Glomerular visceral epithelial cell (primary cell): ENCODE measurements at regions not wholly inside any gene's neighbourhood (a gene's known extent, or its start where the extent isn't known, plus 50 kb on each side); places are given as distances from the start of the nearest gene placed in this dataset.
"Not testable (repeated sequence)": the region's sequence is repeated elsewhere in the genome, so short reads cannot be mapped to it uniquely, and the experiment has no call there.

Experiments used
- DNase-seq: peaks from one replicate; pipeline ENCODE4 v3.0.0-alpha.2; 2016; ENCODE audit errors: extremely low spot score

DNA sequence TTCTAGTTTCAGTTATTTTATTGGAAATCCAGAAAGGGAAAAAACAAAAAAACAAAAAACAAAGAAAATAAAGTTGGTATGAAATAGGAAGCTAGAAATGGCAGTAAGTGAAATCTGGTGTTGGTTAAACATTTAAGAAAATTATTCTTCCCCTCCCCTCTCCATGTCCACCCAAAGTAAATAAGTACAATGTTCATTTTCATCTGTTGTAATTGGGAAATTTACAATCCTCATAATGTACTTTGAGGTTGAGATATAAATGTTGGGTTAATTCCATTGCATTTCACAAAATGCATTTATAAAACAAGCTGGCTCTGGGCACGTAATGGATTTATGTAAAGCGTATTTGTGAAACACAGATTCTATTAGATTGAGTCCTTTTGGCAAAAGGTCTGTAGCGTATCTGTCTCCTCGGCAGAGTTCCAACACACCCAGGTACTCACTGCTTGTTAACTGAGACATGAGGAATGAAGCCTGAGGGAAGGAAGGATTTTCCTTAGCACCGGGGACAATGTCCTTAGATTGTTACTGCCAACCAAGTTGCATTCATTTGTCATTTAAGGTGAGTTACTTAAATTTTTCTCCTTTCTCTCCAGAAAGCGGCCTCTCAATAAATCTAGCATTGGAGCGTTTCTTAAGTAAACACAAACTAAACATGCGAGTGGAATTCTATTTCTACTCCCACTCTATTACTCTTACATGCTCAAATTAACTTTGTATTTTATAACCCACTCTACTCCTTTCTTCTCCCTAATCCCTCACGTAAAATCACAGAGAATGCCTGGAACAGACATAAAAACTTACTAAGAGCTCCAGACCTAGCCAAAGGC lies 912.3 kb upstream of the WWC1 start:
- no peak for DNase-seq

DNA sequence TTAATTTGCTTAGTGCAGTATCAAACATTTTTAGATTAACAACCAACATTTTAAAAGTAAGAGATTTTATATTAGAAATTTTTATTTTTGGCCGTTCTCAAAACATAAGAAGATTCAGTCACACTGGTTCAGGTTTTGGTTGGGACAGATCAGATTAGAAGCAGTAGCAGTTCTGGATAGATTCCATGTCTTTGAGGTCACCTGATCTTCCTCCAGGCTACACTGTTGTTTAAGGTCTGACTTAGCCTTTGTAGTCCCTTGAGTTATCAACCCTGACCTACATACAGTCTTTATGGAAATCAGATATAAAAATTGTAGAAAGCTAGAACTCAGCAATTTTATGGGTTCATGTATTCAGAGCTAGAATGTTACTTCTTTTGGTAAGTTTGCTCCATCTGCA lies 910.0 kb upstream of the WWC1 start:
- DNase-seq = no peak

DNA sequence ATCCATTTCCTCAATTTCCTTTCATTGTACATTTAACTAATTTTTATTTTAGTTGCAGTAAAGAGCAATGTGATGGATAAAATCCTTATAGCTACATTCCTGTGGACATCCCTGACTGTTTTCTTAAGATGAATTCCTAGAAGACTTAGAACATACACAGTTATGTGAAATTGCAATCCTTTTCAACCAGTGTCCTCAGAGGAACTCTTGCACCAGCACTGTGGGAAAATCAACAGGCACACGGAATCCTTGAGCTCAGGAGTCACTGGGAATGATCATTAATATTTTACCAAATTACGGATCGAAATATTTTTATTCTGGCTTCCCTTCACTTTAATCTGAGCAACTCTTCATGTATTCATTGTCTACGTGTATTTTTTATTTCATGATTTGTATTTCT lies 901.9 kb upstream of the WWC1 start:
- no peak for DNase-seq

DNA sequence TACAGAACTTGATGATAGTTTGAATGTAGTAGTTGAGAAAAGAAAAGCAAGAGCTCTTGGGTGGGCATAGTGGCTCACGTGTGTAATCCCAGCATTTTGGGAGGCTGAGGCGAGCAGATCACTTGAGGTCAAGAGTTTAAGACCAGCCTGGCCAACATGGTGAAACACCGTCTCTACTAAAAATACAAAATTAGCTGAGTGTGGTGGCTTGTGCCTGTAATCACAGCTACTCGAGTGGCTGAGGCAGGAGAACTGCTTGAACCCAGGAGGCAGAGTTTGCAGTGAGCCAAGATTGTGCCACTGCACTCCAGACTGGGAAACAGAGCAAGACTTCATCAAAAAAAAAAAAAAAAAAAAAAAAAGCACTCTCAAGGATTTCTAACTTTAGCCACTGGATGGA lies 900.2 kb upstream of the WWC1 start:
- not testable (repeated sequence) for DNase-seq

DNA sequence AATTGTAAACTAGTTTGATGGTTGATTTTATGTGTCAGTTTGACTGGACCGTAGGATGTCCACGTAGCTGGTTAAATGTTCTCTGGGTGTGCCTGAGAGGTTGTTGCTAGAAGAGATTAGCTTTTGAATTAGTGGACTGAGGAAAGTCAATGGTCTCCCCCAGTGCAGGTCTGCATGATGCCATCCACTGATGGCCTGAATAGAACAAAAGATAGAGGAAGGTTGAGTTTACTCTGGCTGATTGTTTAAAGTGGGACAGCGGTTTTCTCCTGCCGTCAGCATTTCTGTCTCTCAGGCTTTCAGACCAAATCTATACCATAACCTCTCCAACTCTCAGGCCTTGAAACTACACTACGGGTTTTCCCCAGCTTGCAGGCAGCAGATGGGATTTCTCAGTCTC lies 899.2 kb upstream of the WWC1 start:
- DNase-seq = no peak

DNA sequence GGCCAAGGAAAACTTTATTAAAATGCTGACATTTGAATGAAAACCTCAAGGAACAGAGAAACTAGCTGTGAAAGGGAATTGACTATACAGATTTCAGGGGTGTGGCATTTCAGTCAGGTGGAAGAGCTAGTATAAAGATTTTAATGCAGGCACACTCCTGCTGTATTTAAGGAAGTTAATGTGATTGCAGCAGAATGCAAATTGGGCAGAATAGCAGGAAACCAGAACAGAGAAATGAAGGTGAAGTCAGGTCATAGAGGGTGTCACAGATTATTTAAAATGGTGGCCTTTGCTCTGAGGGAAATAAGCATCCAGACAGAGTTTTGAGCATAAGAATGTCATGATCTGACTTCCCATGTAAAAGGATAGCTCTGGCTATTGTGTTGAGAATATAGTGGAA lies 898.1 kb upstream of the WWC1 start:
- DNase-seq = no peak

DNA sequence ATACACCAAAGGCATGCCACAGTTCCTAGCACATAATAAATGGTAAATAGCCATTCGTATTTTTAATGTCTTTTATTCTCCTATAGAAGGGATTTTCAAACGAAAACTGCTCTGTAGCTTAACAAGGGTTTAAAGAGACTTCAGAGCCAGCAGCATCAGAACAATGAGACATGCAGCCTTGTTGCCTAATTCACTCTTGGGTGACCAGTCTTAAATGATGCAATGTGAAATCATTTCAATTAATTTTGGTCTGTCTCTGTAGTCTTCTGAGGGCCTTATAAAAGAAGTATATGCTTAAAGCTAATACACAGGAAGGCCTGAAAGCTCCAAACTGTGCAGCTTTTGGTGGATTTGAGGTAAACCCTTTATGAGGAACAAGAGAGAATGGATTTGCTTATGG lies 888.8 kb upstream of the WWC1 start:
- DNase-seq = no peak

DNA sequence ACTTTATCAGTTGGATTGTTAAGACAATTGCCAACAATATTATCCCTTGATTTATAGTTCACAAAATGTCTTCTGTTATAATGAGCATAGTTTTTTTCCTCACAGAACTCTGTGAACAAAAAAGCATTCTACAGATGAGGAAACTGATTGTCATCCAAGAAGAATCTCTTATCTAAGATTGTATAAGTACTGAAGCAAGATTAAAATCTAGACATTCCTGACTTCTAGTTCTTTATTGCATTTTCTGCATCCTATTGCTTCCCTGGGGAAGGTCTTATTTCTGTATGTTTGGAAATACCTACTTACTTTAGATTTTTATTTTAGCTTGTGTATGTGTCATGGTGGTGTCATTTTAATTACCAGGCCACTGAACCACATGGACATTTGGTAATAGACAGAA lies 884.9 kb upstream of the WWC1 start:
- DNase-seq = no peak

DNA sequence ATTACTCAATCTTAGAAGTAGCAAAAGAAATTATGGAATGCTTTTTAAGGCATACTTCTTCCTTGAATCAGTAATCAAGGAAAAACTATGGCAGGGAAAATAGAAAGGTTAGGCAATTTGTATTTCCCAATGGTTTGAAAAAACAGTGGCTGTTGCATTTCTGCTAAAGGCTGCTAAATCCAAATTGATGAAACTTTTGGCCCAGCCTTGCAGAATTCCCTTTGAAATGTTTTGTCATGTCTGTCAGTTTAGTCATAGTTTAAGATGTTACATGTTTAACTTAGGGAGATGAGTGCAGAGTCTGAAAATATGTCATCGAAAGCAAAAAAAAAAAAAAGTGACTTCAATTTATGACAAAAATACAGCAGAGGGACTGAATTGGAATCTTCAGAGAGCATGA lies 878.9 kb upstream of the WWC1 start:
- DNase-seq = no peak

DNA sequence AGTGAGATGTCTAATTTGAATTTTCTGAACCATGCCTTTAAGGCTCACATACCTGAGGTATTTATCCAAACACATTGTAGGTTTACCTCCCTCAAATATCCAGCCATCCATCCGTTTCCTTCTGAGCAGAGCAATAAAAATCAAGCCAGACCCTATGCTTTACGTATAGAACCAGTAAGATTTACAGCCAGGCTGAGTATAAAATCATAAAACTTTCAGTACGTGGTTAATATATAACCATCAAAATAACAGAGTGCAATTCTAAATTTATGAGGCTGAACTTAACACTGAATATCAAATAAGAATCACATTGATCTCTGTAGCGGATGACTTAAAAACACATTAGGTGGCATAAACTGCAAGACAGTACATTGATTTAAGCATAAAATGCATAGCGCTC lies 877.9 kb upstream of the WWC1 start:
- no peak for DNase-seq

DNA sequence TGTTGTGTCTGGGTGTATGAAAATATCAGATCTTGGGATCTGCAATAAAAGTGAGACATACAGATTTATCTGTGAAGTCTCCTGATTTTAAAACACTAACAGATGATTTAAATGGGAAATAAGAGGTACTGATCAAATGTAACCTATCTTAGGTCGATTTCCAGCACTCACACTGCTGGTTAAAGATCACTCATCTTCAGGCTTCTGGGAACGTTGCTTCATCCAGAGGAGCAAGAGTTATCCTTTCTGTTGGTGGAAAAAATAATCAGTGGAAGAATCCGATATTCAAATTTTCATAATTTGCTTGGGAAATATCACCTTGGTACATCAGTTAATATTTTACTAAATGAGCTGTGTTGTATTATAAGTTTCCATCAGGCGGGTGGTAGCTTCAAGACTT lies 876.8 kb upstream of the WWC1 start:
- no peak for DNase-seq

DNA sequence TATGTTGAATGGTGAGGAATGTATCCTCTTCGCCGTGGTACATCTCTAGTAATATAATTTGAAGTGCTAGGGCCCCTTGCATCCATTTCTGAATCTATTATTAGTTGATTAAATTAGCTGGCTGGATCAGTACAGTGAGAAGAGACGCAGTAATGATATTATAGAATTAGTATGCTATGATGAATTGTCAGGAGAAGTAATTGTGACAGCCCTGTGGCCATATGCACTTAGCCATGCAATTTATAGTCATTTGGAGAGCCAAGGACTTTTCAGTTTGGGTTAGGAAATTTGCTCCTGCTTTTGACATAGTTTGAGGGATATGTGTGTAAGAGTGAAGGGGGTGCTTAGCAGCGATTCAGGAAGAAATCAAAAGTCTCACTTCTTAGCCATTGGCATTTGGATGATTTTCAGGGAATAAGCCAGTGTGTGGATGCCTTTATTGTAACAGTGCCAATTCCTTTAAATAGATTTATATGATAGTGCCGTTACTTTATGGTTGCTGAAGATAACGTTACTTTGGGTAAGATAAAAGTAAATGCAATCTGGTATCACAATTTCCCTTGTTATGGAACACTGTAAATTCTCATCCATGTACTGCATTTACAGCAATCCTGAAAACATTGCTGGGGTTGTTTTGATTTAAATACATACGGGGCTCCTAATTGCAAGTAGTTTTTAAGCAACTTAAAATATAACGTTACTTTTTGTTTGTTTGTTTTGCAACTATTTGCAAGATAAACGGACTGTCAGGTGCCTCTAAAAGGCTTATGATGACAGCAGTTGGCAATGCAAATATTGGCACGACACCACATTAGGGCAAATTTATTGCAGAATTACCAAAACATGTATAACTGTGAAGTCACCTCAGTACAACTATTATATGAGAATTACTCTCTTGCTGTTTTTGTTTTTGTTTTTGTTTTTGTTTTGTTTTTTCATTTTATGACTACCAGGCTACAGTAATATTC lies 875.4 kb upstream of the WWC1 start:
- DNase-seq = no peak

DNA sequence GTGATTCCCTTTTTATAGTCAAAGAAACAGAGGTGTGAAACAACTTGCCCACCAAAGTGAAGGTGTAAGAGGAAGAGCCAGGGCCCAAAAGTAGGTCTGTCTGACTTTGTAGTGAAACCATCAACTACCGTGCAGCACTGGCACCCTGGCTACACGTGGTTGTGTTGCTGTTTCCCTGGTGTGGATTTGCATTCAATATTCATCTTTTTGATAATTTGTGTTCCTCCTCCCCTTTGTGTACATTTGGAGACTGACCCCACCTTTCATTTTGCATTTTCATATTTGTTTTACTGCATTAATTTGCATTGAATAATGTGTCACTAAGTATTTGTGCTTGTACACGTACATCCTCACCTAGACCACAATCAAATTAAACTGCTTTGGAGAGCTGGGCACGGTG lies 873.8 kb upstream of the WWC1 start:
- no peak for DNase-seq

DNA sequence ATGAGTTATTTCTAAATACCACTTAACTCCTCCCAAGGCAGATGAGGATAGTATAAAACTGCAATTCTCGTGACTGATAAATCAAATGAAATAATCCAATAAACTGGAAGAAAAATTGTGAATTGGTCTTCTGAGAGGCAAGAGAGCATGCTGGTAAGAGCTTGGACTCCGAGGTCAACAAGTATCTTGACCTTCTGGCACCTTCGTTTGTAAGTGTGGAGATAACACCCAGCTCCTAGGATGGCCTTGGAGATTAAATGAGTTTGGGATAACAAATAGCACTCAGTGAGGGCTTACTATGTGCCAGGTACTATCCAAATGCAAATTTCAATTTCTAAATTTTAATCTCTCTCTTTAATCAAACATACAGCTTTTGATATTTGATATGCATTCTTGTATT lies 866.3 kb upstream of the WWC1 start:
- DNase-seq = no peak

DNA sequence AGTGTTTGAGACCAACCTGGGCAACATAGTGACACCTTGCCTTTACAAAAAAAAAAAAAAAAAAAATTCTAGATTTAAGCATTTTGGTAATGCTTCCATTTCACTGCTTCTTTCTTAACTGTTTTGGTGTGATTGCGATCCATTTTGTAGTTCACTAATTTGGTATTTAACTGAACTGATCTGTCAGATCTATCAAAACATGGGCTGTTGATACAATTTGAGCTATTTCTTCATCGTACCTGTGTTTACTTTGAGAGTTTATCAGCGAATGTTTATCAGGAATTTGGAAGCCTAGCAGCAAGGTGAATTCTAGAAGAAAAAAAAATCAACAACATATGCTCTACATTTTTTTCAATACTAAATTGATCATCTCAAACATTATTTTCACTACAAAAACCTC lies 864.9 kb upstream of the WWC1 start:
- no peak for DNase-seq

DNA sequence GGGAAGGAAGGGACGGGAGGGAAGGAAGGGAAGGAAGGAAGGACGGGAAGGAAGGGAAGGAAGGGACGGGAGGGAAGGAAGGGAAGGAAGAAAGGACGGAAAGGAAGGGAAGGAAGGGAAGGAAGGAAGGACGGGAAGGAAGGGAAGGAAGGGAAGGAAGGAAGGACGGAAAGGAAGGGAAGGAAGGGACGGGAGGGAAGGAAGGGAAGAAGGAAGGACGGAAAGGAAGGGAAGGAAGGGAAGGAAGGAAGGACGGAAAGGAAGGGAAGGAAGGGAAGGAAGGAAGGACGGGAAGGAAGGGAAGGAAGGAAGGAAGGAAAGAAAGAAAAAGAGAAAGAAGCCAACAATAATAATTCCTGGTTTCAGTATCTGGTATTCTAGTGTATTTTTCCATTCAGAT lies 863.8 kb upstream of the WWC1 start:
- DNase-seq = not testable (repeated sequence)

DNA sequence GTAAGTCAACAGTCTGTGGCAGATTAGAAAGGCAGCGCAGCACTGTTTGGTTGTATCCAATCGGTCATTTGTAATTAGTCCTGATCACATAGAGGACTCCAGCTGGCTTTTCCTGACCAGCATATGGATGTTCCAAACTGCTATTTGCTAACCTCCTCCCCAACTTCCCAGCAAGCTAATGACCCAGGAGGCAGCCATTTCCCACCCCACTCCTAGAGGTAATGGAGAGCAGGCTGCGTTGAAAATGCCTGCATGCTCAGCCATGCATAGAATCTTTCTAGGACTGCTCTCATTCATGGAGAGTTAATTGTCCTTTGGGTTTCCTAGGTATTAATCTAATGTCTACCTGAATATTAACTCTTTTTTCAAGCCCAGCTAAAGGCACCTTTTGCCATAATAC lies 850.6 kb upstream of the WWC1 start:
- no peak for DNase-seq

DNA sequence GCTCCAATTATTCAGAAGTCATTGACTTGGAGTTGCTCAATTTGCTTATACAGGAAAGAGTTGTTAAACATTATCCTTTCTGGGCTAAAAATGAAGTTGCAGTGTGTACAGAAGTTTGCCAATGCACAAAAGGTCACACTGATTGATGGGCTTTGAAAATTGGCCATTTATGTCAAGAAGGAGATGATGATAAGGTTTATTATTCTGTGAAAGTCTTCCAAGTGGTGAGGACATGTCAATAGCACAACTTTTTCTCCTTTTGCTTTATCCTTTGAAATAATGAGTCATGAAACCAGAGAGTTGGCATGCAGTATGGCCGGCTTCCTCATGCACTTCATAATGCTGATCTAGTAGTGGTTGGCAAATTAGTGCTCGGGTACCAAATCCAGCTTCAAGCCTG lies 848.5 kb upstream of the WWC1 start:
- peak; percentile 29 for DNase-seq

DNA sequence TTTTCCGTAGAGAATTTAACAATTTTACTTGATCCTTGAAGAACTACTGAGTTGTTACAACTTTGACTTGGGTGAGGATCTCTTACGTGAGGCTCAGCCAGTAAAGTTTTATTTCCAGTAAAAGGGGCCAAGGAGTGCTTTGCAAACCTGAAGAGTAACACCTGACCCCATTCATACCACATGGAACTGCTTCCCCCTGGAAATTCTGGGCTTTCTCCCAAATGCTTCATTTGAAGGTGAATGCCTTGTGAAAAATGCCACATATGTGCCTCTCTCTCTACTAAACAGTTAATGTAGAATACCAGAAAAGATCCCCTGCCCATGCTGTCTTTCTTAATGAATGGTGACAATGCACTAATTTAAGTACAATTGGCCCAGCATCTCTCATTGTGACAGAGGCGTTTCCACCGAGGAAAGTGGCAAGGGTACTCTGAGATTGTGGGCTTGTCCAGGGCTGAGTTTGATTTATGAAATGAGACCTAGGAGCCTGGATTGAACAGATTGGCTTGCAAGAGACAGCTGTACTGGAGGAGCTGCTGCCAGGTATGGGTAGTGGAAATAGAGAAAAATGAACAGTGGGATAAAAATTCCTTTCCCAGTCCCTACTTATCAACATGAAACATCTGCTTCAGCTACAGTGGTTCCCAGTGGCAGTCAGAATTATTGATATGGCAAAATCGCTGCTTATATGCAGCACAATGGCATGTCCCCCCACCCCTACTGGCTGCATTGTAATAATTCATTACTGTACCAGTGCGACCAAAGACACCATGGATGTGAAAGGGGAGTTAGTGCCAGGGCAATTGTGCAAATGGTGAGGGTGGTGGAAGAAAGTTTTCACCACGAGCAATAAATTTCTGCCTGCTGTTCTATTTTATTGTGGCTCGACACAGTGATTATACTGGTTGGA lies 843.7 kb upstream of the WWC1 start:
- DNase-seq = no peak

DNA sequence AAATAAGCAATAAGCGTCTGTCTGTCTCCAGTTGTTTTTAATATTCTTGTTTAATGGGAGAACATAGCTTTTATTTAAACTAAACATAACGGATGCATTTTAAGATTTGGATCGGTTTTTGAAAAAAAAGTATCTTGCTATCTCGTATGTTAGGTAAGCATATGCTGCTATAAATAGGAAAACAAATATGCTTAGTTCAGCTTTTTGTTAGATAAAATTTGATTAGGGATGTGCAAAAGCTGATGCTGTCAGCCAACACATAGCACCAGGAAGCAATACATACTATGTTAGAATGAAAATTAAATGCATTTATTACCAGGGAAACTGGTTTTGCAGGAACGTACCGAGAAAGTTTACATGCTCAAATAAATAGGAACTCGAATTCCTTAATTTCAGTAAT lies 843.1 kb upstream of the WWC1 start:
- no peak for DNase-seq

DNA sequence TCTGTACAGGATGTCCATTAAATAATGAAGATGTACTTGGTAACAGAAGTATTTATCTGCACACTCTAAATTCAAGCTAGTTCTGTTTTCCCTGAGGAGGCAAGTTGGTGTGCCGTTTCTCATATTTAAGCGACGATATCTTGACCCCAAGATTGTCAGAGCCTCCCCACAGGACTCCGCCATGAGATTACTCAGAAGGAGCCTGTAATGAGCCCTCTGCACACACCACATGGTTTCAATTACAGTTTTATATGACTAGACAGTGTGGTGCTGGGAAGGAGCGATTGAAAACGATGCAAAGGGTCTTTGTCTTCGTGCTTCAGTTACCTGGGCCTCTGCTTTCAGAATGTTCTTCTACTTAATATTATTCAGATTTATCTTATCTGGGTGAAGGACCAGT lies 840.4 kb upstream of the WWC1 start:
- no peak for DNase-seq

DNA sequence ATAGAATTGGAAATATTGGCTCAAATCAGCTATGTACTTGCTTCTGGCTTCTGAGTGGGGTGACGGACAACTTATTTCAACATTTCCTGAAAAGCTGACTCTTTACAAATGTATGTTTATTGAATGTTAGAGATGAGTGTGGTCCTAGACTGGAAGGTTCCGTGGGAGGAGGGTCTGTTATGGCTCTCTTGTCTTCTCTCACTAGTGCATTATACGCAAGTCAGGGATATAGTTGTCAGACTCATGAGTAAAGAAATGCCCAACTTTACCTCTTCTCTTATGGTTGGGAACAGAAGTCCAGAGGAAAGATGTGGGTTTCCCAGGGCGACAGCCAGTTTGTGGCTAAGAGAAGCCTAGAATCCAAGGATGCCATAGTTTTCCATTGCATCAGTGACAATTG lies 839.3 kb upstream of the WWC1 start:
- DNase-seq = no peak
